ENCODE measurements at regions not wholly inside any gene's neighbourhood (a gene's known extent, or its start where the extent isn't known, plus 50 kb on each side); places are given as distances from the start of the nearest gene placed in this dataset.
"Not testable (repeated sequence)": the region's sequence is repeated elsewhere in the genome, so short reads cannot be mapped to it uniquely, and the experiment has no call there.

GRCh38 chr13:64154514-64154913 is 2738.9 kb upstream of the PCDH20 start:
- Mint-ChIP-seq H3K9me3 (peaks cover 10% of the 10 kb centered on the region), H3K4me1 (ENCODE audit: low read depth in 2 of 2) (no peaks in the 10 kb centered on the region), H3K27ac (no peak overlapping the region), H3K4me3 (no peak overlapping the region), H3K27me3 (no peaks in the 10 kb centered on the region), H3K36me3 (no peaks in the 10 kb centered on the region)
- ATAC-seq, result no peak
- DNase-seq (ENCODE audit: low spot score), result no peak

DNA sequence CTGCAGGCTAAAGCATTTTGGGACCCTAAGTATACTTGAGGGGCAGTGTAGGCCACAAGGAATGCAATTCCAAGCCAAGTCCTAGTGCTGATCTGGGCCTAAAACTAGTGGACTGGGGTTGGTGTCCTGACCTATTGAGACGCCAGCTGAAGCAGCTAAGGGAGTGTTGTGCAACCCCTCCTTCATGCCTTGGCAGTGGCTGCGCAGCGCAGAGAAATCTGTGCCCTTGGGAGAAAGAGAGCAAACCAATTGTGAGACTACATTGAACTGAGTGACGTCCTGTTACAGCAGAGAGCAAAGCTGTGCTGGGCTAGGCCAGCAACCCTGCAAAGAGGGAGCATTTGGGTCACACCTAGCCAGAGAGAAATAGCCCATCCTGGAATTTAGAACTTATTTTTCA is 2715.0 kb upstream of the PCDH20 start:
- no peak for DNase-seq (ENCODE audit: low spot score)
- Mint-ChIP-seq H3K27me3 (no peaks in the 10 kb centered on the region), H3K4me3 (no peak overlapping the region), H3K4me1 (ENCODE audit: low read depth in 2 of 2) (no peaks in the 10 kb centered on the region), H3K9me3 (peaks cover 17% of the 10 kb centered on the region), H3K27ac (no peak overlapping the region), H3K36me3 (peaks cover 14% of the 10 kb centered on the region)
- no peak for ATAC-seq

- no peak overlapping the region for H3K4me3 Mint-ChIP-seq
- H3K27ac Mint-ChIP-seq, result no peak overlapping the region
- peaks cover 17% of the 10 kb centered on the region for H3K9me3 Mint-ChIP-seq
- ATAC-seq (no peak), DNase-seq (ENCODE audit: low spot score) (no peak)
- H3K36me3 Mint-ChIP-seq, result peaks cover 13% of the 10 kb centered on the region
- no peaks in the 10 kb centered on the region for H3K27me3 Mint-ChIP-seq
- H3K4me1 Mint-ChIP-seq (ENCODE audit: low read depth in 2 of 2), result no peaks in the 10 kb centered on the region
Measured at GRCh38 chr13:64130171-64130570, 2714.5 kb upstream of the PCDH20 start.

GRCh38 chr13:64127856-64128255 is 2712.2 kb upstream of the PCDH20 start:
- Mint-ChIP-seq H3K27me3 (no peaks in the 10 kb centered on the region), H3K4me1 (ENCODE audit: low read depth in 2 of 2) (no peaks in the 10 kb centered on the region), H3K27ac (no peak overlapping the region), H3K9me3 (peaks cover 5% of the 10 kb centered on the region), H3K4me3 (no peak overlapping the region), H3K36me3 (no peaks in the 10 kb centered on the region)
- no peak for DNase-seq (ENCODE audit: low spot score)
- no peak for ATAC-seq

DNA sequence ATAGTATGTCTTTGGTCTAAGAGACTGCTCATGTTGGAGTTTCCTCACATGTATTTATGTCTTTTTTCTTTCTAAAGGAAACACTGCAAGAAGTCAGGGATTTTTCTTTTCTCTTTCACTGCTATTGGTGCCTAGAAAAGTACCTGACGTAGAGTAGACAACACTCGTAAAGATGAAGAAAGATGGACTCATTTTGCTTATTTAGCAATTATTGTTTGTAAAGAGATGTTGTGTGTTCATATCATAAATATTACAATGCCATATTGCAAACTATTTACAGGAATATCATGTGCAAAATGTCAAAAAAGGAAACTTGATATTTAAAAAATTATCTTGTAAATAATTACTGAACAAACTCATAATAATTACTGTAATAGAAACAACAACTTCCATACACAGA is 2711.5 kb upstream of the PCDH20 start:
- no peaks in the 10 kb centered on the region for H3K27me3 Mint-ChIP-seq
- no peak overlapping the region for H3K4me3 Mint-ChIP-seq
- H3K36me3 Mint-ChIP-seq, result no peaks in the 10 kb centered on the region
- DNase-seq (ENCODE audit: low spot score) (no peak), ATAC-seq (no peak)
- peaks cover 3% of the 10 kb centered on the region for H3K9me3 Mint-ChIP-seq
- H3K4me1 Mint-ChIP-seq (ENCODE audit: low read depth in 2 of 2), result no peaks in the 10 kb centered on the region
- H3K27ac Mint-ChIP-seq, result no peak overlapping the region

- DNase-seq (ENCODE audit: low spot score); ATAC-seq; H3K27ac Mint-ChIP-seq; H3K4me1 Mint-ChIP-seq (ENCODE audit: low read depth in 2 of 2); H3K27me3 Mint-ChIP-seq; H3K4me3 Mint-ChIP-seq; H3K36me3 Mint-ChIP-seq: not testable (repeated sequence)
- peaks cover 16% of the 10 kb centered on the region for H3K9me3 Mint-ChIP-seq
Measured at GRCh38 chr13:64121023-64121709, 2705.5 kb upstream of the PCDH20 start.

- ATAC-seq, result no peak
- no peak for DNase-seq (ENCODE audit: low spot score)
- peaks cover 6% of the 10 kb centered on the region for H3K9me3 Mint-ChIP-seq
- no peaks in the 10 kb centered on the region for H3K4me1 Mint-ChIP-seq (ENCODE audit: low read depth in 2 of 2)
- no peak overlapping the region for H3K27ac Mint-ChIP-seq
- peaks cover 3% of the 10 kb centered on the region for H3K36me3 Mint-ChIP-seq
- H3K27me3 Mint-ChIP-seq, result no peaks in the 10 kb centered on the region
- H3K4me3 Mint-ChIP-seq, result no peak overlapping the region
Measured at GRCh38 chr13:64099994-64100393, 2684.3 kb upstream of the PCDH20 start.

DNA sequence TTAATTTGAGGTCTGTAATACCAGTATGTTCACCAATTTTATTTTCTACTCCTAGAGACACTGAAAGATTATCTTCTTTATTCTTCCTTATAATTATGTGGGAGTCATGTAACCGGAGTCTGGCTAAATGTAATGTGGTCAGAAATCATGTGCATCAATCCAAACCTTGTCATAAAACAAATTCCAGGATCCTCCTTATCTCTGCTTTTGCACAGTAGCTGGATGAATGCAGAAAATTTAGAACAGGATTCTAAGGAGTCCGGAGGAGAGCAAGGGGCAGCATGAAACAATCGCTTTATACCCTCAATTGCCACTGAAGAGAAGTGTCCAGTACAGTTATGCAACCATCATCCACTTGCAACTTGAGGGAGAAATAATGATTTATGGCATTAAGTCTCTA is 2674.7 kb upstream of the PCDH20 start:
- no peaks in the 10 kb centered on the region for H3K4me1 Mint-ChIP-seq (ENCODE audit: low read depth in 2 of 2)
- no peak overlapping the region for H3K27ac Mint-ChIP-seq
- DNase-seq (ENCODE audit: low spot score) (no peak), ATAC-seq (no peak)
- H3K27me3 Mint-ChIP-seq, result no peaks in the 10 kb centered on the region
- H3K9me3 Mint-ChIP-seq, result peaks cover 13% of the 10 kb centered on the region
- H3K36me3 Mint-ChIP-seq, result peaks cover 15% of the 10 kb centered on the region
- H3K4me3 Mint-ChIP-seq, result no peak overlapping the region

- no peak overlapping the region for H3K4me3 Mint-ChIP-seq
- H3K4me1 Mint-ChIP-seq (ENCODE audit: low read depth in 2 of 2), result no peaks in the 10 kb centered on the region
- H3K27me3 Mint-ChIP-seq, result no peaks in the 10 kb centered on the region
- peaks cover 11% of the 10 kb centered on the region for H3K9me3 Mint-ChIP-seq
- DNase-seq (ENCODE audit: low spot score) (no peak), ATAC-seq (no peak)
- H3K36me3 Mint-ChIP-seq, result peaks cover 8% of the 10 kb centered on the region
- no peak overlapping the region for H3K27ac Mint-ChIP-seq
Measured at GRCh38 chr13:64088491-64088890, 2672.8 kb upstream of the PCDH20 start.

GRCh38 chr13:64087624-64088023 is 2672.0 kb upstream of the PCDH20 start:
- peaks cover 8% of the 10 kb centered on the region for H3K36me3 Mint-ChIP-seq
- no peaks in the 10 kb centered on the region for H3K4me1 Mint-ChIP-seq (ENCODE audit: low read depth in 2 of 2)
- H3K27me3 Mint-ChIP-seq, result no peaks in the 10 kb centered on the region
- H3K9me3 Mint-ChIP-seq, result peaks cover 11% of the 10 kb centered on the region
- H3K27ac Mint-ChIP-seq, result no peak overlapping the region
- DNase-seq (ENCODE audit: low spot score) (no peak), ATAC-seq (no peak)
- H3K4me3 Mint-ChIP-seq, result no peak overlapping the region

- Mint-ChIP-seq H3K4me3 (no peak overlapping the region), H3K27me3 (no peaks in the 10 kb centered on the region), H3K4me1 (ENCODE audit: low read depth in 2 of 2) (no peaks in the 10 kb centered on the region), H3K36me3 (peaks cover 8% of the 10 kb centered on the region), H3K27ac (no peak overlapping the region), H3K9me3 (peaks cover 17% of the 10 kb centered on the region)
- no peak for ATAC-seq
- DNase-seq (ENCODE audit: low spot score), result no peak
Measured at GRCh38 chr13:64083811-64084210, 2668.2 kb upstream of the PCDH20 start.

DNA sequence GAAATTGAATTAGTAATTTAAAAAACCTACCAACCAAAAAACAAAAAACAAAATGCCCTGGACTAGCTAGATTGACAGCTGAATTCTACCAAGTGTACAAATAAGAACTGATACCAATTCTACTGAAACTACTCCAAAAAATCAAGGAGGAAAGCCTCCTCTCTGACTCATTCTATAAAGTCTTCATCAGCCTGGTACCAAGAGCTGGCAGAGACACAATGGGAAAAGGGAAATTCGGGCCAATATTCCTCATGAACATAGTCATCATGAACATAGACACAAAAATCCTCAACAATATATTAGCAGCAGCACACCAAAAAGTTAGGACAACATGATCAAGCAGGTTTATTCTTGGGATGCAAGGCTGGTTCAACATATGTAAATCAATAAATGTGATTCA is 2667.7 kb upstream of the PCDH20 start:
- Mint-ChIP-seq H3K36me3 (peaks cover 8% of the 10 kb centered on the region), H3K27ac (no peak overlapping the region), H3K27me3 (no peaks in the 10 kb centered on the region), H3K9me3 (peaks cover 17% of the 10 kb centered on the region), H3K4me1 (ENCODE audit: low read depth in 2 of 2) (no peaks in the 10 kb centered on the region), H3K4me3 (no peak overlapping the region)
- ATAC-seq (no peak), DNase-seq (ENCODE audit: low spot score) (no peak)

DNA sequence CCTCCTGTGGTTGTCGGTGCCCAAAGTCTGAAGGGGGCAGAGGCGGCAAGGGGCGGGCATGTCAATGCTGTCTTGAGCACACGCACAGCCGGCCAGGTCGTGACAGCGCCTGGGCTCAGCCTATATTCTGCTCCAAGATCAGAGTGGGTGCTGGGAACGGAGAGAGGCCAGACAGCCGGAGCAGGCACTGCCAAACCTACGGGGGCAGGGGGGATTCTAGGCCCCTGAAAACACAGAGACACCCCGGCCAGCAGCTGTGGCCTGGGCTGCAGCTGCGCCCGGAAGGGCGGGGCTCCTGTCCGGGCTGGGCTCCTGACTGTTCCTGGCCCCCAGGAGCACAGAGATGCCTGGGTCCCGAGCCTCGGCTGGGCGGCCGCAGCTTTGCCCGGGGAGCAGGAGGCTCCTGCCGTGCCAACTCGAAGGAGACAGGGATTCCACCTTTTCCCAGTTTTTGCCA is 2662.9 kb upstream of the PCDH20 start:
- ATAC-seq (no peak), DNase-seq (ENCODE audit: low spot score) (no peak)
- Mint-ChIP-seq H3K36me3 (no peaks in the 10 kb centered on the region), H3K9me3 (peaks cover 6% of the 10 kb centered on the region), H3K4me1 (ENCODE audit: low read depth in 2 of 2) (no peaks in the 10 kb centered on the region), H3K27me3 (no peaks in the 10 kb centered on the region), H3K4me3 (no peak overlapping the region), H3K27ac (no peak overlapping the region)

GRCh38 chr13:64078025-64078424 is 2662.4 kb upstream of the PCDH20 start:
- no peak for DNase-seq (ENCODE audit: low spot score)
- H3K9me3 Mint-ChIP-seq, result peaks cover 6% of the 10 kb centered on the region
- H3K4me1 Mint-ChIP-seq (ENCODE audit: low read depth in 2 of 2), result no peaks in the 10 kb centered on the region
- no peak for ATAC-seq
- no peaks in the 10 kb centered on the region for H3K27me3 Mint-ChIP-seq
- H3K27ac Mint-ChIP-seq, result no peak overlapping the region
- no peak overlapping the region for H3K4me3 Mint-ChIP-seq
- no peaks in the 10 kb centered on the region for H3K36me3 Mint-ChIP-seq

All from natural killer cell treated with Interleukin-12 subunit alpha and Interleukin-12 subunit beta and Interleukin-15 and Interleukin-18, amount 100 ng/mL, for 72 hours (primary cell).